GM12864 (cell line): ENCODE measurements at regions not wholly inside any gene's neighbourhood (a gene's known extent, or its start where the extent isn't known, plus 50 kb on each side); places are given as distances from the start of the nearest gene placed in this dataset.

Experiments
- DNase-seq: peaks from one replicate; pipeline ENCODE4 v3.0.0-alpha.2; 2011; ENCODE audit warnings: low read depth
- H3K4me3 ChIP-seq: 2 replicates; pipeline ENCODE4 v1.5.1; 2011; ENCODE audit warnings: mild to moderate bottlenecking, low read depth, low read length, control low read depth
- CTCF ChIP-seq: IDR thresholded peaks from 2 replicates; pipeline ENCODE4 v1.5.1; 2011; ENCODE audit warnings: low read depth, mild to moderate bottlenecking, moderate library complexity, low read length, control low read depth, inconsistent platforms; ENCODE audit errors: missing control alignments

- no peak for DNase-seq
- no peak overlapping the region for H3K4me3 ChIP-seq
- no peak for TF ChIP-seq CTCF
Observed at GRCh38 chr10:78390051-78390450, 356.4 kb downstream of the RPS24 start.

- DNase-seq: no peak
- no peak for TF ChIP-seq CTCF
- H3K4me3 ChIP-seq: no peak overlapping the region
Observed at GRCh38 chr10:78390817-78391216, 357.2 kb downstream of the RPS24 start.

- no peak overlapping the region for H3K4me3 ChIP-seq
- DNase-seq: no peak
- TF ChIP-seq CTCF: no peak
Observed at GRCh38 chr10:78391585-78391984, 357.9 kb downstream of the RPS24 start.

GRCh38 chr10:78392197-78392596 lies 358.5 kb downstream of the RPS24 start:
- H3K4me3 ChIP-seq: no peak overlapping the region
- DNase-seq: no peak
- no peak for TF ChIP-seq CTCF

- H3K4me3 ChIP-seq: no peak overlapping the region
- no peak for DNase-seq
- no peak for TF ChIP-seq CTCF
Observed at GRCh38 chr10:78393094-78393493, 359.4 kb downstream of the RPS24 start.

GRCh38 chr10:78394047-78394446 lies 360.4 kb downstream of the RPS24 start:
- no peak for TF ChIP-seq CTCF
- DNase-seq: no peak
- no peak overlapping the region for H3K4me3 ChIP-seq

GRCh38 chr10:78395162-78395561 lies 361.5 kb downstream of the RPS24 start:
- DNase-seq: no peak
- no peak overlapping the region for H3K4me3 ChIP-seq
- no peak for TF ChIP-seq CTCF
